GM18507 (cell line): ENCODE measurements at regions not wholly inside any gene's neighbourhood (a gene's known extent, or its start where the extent isn't known, plus 50 kb on each side); places are given as distances from the start of the nearest gene placed in this dataset.
"Not testable (repeated sequence)": the region's sequence is repeated elsewhere in the genome, so short reads cannot be mapped to it uniquely, and the experiment has no call there.

Source experiments
- DNase-seq: peaks from one replicate; pipeline ENCODE4 v3.0.0; 2011; ENCODE audit warnings: low read depth; ENCODE audit not compliant: insufficient read length; ENCODE audit errors: extremely low spot score
- FAIRE-seq: peaks from 2 replicates; lab custom pipeline; 2011; peaks lifted over from hg19 to GRCh38; lab: Jason Lieb, UNC

DNA sequence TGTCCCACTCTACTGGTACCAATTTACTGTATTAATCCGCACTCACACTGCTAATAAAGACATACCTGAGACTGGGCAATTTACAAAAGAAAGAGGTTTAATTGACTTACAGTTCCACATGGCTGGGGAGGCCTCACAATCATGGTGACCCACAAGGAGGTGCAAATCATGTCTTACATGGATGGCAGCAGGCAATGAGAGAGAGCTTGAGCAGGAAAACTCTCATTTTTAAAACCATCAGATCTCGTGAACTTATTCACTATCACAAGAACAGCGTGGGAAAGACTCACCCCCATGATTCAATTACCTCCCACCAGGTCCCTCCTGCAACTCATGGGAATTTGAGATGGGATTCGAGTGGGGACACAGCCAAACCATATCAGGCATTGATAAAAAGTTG is 298.5 kb downstream of the DUSP6 start:
- FAIRE-seq, DNase-seq: not testable (repeated sequence)

DNA sequence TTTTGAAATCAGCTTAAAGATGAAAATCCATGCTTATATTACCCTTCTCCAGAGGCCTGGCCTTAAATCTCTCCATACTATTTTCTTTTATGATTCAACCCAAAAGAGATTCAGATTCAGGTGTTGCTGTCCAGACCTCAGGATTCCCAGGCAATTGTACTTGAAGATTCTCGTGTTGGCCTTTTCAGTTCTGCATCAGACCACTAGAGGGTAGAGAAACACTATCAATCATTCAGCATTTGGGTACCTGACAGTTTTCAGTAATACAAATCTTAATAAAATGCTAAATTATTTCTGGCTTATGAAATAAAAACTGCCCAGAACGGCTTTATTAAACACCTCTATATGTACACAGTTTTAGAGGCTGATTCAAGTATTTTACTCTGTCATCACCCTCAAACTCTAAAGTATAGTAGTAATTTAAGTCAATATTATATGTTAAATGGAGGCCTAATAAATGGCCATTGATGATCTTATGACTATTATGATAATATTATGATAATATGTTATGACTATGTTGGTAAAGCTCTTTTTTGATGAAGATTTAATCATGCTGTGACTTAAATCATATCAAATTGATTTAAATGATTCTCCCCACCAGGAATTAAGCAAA is 301.1 kb downstream of the DUSP6 start:
- peak; percentile 5 for DNase-seq
- FAIRE-seq, result peak; percentile 49

DNA sequence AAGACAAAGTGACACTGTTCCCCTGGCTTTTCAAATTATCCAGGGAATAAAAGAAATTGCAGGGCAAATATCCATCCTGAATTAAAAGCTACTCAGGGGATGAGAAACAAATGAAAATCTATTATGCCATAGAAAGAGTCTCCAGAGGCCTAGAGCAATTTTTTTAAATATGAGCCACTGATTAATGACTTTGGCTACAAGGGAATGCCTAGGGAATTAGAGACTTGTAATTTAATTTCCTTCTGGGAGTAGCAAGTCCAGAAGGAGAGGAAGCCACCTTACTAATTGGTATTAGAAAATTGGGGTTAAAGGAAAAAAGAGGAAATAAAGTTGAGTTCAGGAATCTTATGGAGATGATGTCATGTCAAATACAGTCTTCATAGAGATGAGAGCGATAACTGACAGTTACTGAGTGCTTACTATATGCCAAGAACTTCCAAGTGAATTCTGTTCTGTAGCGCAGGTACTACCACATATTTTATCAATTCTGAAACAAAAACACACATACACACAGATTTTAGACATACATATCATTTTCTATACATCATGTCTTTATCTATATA is 304.4 kb downstream of the DUSP6 start:
- no peak for FAIRE-seq

DNA sequence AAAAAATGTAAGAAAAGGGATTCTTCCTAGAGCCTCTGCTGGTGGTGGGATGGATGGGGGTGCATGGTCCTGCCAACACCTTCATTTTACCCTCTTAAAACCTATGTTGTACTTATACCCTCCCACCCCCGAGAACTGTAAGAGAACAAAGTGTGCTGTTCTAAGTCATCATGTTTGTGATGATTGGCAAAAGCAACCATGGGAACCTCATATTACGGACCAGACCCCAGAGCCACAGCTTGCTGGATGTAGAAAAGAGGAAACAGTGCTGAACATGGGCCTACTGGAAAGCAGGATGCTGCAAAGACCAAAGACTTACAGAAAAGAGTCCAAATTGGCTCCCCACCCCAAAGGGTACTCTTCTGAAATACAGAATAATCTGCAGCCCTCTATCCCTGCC is 311.2 kb downstream of the DUSP6 start:
- FAIRE-seq (no peak), DNase-seq (no peak)

More for the DNA sequence above, 304.4 kb downstream of the DUSP6 start:
- no peak for DNase-seq

DNA sequence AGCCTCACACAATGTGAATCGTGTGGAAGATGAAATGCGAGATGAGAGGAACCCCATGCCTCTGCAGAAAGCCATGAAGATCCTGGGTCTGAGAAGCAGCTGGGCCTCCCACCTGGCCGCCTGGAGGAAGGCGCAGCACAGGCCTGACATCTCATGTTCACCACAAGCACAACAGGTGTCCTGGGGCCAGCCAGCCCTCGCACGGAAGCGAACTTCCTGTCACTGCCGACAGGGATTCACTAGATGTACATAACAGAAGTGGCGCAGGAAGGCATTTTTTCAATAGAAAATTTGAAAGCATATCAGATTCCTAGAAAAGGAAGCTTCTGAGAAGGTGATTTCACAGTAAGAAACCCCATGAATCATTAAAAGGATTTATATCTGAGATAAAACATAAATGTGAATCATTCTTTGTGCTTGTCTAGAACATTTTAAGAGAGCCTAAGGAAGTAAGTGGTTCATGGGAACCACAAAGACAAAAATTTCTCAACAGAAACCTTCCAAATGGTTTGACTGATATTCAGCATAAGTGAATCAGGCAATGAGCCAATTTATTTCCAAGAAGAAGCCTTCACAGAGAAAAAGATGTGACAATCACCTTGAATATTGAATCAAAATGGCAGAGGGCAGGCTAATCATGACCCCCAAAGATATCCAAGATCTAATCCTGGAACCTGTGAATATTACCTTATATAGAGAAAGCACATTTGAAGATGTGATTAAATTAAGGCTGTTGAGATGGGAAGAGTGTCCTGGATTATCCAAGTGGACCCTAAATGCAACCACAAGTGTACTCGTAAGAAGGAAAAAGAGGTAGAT is 311.9 kb downstream of the DUSP6 start:
- FAIRE-seq (peak; percentile 87), DNase-seq (peak; percentile 20)

DNA sequence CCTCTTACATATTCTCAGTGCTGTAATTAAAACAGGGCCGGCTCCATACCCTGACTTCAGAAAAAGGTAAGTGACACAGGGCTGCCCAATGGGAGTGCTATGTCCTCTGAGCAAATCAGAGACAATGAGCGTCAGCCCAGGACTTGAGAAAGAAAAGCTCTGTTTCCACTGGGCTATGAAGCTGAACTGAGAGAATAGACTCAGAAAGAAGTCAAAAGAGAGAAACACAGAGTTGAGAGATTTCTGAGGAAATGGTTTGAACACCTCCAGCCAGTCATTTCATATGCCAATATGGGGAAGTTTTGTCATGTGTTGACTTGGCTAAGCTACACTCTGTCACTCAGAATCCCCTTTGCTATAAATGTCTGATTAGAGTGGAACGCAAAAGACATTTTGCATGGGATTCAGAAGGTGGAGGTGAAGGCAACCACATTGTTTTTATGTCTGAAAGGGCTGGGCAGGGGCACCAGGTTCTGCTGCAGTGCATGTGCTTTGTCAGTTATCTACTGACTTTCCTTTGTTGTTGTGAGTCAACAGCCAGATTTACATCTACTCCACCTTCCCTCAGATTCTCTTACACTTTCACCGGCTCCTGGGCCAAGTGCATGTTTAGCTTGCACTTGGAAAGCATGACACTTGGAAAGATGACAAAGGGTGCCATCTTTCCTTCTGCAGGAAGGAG is 313.3 kb downstream of the DUSP6 start:
- DNase-seq (no peak), FAIRE-seq (peak; percentile 24)

DNA sequence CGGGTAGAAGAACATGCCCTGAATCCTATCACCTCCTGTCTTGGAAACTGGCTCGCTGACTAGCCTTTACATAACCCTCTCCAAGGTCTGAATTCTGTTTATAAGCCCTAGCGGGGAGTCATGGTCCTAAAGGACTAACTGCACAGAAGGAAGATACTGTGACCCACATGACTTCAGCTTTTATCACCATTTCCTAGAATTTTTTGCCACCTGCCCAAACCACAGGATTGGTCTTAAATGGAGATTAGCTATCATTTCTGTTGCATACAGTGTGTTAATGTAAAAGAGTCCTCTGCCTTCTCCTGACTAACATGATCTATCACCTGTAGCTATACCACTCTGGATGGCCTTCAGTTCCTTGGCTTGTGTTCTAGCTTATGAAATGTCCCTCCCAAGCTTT is 319.2 kb downstream of the DUSP6 start:
- DNase-seq, result no peak
- no peak for FAIRE-seq

DNA sequence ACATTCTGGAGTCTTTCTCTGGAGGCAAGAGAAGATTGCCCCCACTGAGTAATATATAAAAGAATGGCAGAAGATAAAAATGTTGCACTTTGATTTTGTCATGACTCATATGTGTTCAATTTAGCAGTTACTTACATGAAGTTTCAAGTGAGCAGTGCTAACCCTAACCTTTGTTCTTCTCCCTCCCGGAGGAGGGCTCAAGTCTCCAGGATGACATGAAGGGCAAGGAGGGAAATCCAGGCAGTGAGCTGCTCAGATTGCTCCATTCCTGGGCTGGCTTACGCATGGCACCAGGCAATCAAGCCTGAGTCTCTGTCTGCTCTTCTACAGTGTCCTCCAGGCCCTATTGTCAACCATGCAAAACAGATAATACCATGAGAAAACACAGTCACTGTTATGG is 322.3 kb downstream of the DUSP6 start:
- FAIRE-seq, result no peak
- no peak for DNase-seq

DNA sequence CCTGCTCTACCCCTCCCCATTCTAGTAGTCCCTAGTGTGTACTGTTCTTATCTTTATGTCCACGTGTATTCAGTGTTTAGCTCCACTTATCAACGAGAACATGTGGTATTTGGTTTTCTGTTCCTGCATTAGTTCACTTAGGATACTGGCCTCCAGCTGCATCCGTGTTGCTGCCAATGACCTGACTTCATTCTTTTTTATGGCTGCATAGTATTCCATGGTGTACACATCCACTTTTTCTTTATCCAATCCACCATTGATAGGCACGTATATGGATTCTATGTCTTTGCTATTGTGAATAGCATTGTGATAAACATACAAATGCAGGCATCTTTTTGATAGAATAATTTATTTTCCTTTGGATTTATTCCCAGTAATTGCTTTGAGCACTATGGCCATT is 327.7 kb downstream of the DUSP6 start:
- no peak for DNase-seq
- no peak for FAIRE-seq

DNA sequence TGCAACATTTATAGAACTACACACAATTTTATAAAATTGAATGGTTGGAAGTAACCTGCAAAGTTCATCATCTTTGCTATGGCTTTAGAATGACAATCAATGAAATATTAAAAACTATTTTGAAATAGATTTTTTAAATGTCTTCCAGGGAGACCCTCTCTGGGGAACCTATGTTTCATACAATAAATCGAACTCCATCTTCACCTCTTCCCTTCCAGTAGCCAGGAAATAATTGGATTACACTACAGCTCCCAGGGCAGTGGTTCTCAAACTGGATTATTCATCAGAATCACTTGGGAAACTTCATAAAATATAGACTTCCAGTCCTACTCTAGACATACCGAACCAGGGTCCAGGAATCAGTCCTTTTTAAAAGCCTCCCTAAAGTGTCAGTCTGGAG is 328.4 kb downstream of the DUSP6 start:
- no peak for FAIRE-seq
- DNase-seq, result no peak

DNA sequence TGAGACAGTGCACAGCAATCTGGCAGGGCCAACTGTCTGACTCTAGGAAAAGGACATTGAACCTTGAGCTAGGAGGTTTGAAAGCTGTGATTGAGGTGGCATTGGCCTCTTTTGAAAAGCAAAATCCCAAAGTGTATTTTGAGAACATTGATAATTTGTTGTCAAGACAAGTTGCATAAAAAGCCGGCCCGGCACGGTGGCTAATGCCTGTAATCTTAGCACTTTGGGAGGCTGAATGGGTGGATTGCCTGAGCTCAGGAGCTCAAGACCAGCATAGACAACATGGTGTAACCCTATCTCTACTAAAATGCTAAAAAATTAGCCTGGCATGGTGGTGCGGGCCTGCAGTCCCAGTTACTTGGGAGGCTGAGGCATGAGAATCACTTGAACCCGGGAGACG is 331.6 kb downstream of the DUSP6 start:
- DNase-seq (no peak), FAIRE-seq (no peak)

DNA sequence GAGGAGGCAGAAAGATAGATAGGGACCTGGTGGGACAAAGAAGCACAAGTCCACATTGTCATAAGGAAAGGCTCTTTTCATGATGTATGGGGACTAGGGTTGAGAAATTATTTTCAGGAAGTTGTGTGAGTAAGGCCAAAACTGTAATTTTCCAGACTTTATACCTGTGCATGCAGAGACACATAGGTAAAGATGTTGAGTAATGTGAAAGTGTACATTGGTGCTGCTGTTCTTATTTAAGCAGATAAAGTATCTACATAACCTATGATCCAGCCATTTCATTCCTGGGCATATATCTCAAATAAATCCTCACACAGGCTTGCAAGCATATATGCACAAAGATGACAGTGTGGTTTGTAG is 332.2 kb downstream of the DUSP6 start:
- no peak for DNase-seq
- no peak for FAIRE-seq

DNA sequence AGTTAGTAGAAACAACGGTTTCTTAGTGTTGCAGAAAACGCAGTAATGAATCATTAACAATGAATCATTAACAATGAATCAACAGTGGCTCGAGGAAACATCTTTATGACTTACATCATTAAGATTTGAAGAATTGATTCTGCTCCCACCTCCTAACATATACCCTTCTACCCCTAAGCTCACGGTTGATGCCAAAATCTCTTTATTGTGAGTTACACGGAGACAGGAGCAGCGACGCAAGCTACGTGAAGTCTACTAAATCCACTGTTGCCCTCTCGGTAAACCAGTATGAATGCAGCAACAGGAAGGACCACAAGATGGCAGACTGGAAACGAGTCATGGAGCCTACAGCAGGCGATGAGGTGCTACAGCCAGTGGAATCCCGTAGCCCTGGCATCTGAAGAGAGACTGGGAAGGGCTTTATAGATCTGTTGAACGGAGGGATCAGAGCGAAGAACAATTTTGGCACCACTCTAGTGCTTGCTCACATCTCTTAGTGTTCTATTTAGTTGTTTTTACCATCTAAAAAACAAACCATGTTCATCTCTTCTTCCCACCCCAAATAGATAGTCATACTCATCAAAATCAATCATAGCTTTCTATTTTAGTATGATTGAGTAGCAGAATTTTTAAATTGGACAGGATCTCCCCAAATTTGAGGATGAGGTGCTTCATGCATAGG is 332.7 kb downstream of the DUSP6 start:
- peak; percentile 20 for DNase-seq
- FAIRE-seq, result peak; percentile 90

DNA sequence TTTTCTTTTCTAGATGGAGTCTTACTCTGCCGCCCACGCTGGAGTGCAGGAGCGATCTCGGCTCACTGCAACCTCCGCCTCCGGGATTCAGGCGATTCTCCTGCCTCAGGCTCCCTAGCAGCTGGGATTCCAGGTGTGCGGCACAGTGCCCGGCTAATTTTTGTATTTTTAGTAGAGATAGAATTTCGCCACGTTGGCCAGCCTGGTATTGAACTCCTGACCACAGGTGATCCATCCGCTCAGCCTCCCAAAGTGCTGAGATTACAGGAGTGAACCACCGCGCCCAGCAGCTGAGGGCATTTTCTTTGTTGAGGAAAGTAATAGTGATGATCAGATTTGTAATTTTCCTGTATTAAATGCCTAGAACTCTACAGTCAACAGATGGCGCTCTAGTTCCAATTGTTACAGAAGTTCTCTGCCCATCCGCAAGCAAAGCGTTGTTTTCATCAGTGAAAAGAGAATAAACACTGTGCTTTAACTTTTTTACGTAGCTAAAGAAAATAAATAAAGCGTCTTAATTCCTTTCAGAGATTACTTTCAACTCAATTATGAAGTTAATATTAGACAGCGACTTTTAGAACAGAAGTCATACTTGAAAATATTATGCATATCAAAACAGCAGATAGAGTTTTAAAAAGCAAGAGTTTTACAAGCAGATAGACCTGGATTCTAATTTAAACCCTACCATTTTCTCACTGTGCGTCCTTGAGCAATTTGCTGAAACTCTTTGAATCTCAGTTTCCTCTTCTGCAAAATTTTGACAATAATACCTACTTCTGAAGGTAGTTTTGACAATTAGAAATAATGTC is 335.1 kb downstream of the DUSP6 start:
- DNase-seq (no peak), FAIRE-seq (peak; percentile 80)

DNA sequence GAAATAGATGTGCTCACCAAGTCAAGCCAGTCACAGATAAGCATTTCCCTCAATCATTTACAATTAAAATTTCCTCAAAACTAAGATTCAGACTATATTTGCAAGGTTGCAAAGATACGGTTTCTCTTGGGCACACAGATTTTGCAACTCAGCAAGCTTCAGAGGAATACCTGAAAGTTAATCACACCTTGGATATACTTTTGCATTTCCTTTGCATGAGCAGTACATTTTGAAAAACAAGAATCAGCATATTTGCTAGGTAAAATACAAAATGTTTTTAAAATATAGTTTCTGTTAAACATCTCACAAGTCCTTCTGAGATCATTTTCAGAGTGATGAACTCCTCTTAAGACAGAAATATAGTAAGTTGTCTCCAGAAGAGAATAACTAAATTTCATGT is 336.9 kb downstream of the DUSP6 start:
- FAIRE-seq, result no peak
- DNase-seq, result no peak

DNA sequence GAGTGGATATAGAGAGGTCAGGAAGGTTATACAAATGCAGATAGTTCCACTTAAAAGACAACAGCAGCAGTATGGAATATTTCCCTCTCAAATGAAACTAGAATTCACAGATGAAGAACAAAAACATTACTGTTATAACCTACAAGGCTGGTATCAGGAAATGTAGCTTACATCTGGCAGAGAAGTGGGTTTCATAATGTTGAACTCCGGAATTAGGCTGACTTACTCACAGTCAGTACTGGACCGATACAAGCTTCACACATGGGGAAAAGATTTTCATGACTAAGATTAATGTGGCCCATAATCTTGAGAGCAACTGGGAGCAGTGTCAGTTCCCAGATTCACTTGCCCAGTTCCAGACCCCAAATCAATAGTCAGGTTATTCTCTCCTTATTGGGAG is 353.9 kb downstream of the DUSP6 start:
- no peak for DNase-seq
- no peak for FAIRE-seq

DNA sequence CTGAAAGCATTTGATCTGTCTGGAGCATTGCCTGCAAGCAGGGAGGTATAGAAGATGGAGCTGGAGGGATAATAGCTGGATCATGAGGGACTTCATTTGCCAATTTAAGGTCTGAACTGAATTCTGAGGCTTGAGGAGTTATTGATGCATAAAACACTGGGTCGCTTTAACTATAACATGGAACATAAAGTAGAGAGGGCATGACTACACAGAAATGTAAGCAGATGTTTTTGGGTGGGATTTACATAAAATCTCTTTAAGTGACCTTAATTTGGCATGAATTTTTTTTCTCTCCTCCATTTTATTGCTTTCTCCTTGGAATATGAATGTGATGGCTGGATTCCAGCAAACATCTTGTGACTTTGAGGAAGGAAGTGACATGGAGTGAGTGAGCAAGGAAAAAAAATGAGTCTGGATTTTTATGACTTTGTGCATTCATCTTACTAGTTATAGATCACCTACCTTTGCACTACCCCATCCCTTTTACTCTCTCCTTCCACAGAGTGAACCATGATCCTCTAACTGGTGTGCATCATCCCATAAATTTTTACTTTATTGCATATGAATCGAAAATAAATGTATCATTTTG is 356.0 kb downstream of the DUSP6 start:
- FAIRE-seq, result no peak
- DNase-seq, result no peak

DNA sequence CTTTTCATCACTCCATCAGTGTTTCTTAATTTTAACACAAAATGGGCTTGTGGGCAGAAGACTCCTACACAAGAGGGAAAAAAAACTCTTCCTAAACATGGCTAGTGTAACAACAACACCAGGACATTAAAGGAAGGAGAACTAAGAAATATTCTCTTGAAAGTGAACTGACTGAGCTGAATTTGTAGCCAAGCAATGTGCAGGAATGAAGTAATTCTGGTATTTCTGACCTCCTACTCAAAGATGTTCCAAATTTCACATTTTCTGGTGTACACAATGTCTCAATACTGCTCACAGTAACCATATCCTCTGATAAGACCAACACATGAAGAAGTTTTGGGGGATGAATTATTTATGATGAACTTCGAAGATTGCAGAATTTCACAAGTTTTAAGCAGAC is 357.3 kb downstream of the DUSP6 start:
- FAIRE-seq (no peak), DNase-seq (no peak)

DNA sequence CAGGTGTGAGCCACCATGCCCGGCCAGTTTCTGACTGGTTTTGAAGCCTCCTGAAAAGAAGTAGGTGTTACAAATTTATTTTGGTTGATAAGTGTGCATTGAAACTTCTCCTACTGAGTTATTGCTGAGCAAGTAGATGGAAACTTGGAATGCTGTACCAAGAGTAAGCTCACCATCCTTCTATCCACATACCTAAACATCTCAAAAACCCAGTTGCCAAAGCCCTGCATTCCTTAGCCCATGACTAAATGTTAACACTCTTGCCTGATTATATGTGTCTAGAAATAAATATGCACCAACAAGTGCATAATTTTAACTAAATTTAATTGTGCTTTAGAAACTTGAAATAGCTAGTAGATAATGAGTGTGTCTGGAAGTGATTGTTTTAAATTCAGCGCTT is 357.8 kb downstream of the DUSP6 start:
- no peak for FAIRE-seq
- DNase-seq, result no peak
